Coronary artery (tissue), 2 donors: ENCODE measurements at regions not wholly inside any gene's neighbourhood (a gene's known extent, or its start where the extent isn't known, plus 50 kb on each side); places are given as distances from the start of the nearest gene placed in this dataset.

Experiments
- DNase-seq: peaks from one replicate; pipeline ENCODE4 v3.0.0-alpha.2; 2017; ENCODE audit warnings: low spot score
- H3K27ac ChIP-seq, 2 donors: fragments of 200-600 bp; sonication (generic); one replicate each; pipeline ENCODE4 v1.5.1; 2016 to 2019
- H3K4me3 ChIP-seq: fragments of 200-600 bp; sonication (generic); 2 replicates; pipeline ENCODE4 v1.5.1; 2016; ENCODE audit warnings: mild to moderate bottlenecking, moderate library complexity
- TF ChIP-seq, protein P1 (sequence below): fragments of 200-600 bp; sonication (generic); IDR thresholded peaks from one replicate; pipeline ENCODE4 v1.5.1; 2019; ENCODE audit warnings: antibody characterized with exemption

GRCh38 chr15:31557899-31558298, 231.3 kb downstream of the KLF13 start:
- H3K4me3 ChIP-seq = no peak overlapping the region
- no peak for DNase-seq
- TF ChIP-seq, protein P1, sequence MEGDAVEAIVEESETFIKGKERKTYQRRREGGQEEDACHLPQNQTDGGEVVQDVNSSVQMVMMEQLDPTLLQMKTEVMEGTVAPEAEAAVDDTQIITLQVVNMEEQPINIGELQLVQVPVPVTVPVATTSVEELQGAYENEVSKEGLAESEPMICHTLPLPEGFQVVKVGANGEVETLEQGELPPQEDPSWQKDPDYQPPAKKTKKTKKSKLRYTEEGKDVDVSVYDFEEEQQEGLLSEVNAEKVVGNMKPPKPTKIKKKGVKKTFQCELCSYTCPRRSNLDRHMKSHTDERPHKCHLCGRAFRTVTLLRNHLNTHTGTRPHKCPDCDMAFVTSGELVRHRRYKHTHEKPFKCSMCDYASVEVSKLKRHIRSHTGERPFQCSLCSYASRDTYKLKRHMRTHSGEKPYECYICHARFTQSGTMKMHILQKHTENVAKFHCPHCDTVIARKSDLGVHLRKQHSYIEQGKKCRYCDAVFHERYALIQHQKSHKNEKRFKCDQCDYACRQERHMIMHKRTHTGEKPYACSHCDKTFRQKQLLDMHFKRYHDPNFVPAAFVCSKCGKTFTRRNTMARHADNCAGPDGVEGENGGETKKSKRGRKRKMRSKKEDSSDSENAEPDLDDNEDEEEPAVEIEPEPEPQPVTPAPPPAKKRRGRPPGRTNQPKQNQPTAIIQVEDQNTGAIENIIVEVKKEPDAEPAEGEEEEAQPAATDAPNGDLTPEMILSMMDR = no peak
- no peak overlapping the region for H3K27ac ChIP-seq

- no peak for DNase-seq
- Histone ChIP-seq H3K4me3 (no peak overlapping the region), H3K27ac (no peak overlapping the region)
- TF ChIP-seq, protein P1 = no peak
Measured at GRCh38 chr15:31558840-31559239, 232.2 kb downstream of the KLF13 start.

GRCh38 chr15:31559786-31560185, 233.2 kb downstream of the KLF13 start:
- TF ChIP-seq, protein P1 = no peak
- Histone ChIP-seq H3K27ac (no peak overlapping the region), H3K4me3 (no peak overlapping the region)
- no peak for DNase-seq

- no peak for DNase-seq
- H3K27ac ChIP-seq = no peak overlapping the region
- TF ChIP-seq, protein P1 = no peak
- H3K4me3 ChIP-seq = no peak overlapping the region
Measured at GRCh38 chr15:31560643-31561042, 234.0 kb downstream of the KLF13 start.

GRCh38 chr15:31561156-31561555, 234.5 kb downstream of the KLF13 start:
- Histone ChIP-seq H3K27ac (no peak overlapping the region), H3K4me3 (no peak overlapping the region)
- TF ChIP-seq, protein P1 = no peak
- no peak for DNase-seq

- DNase-seq = no peak
- no peak overlapping the region for H3K4me3 ChIP-seq
- TF ChIP-seq, protein P1 = no peak
- no peak overlapping the region for H3K27ac ChIP-seq
Measured at GRCh38 chr15:31563001-31563400, 236.4 kb downstream of the KLF13 start.

- Histone ChIP-seq H3K27ac (no peak overlapping the region), H3K4me3 (no peak overlapping the region)
- no peak for DNase-seq
- TF ChIP-seq, protein P1 = no peak
Measured at GRCh38 chr15:31563421-31563820, 236.8 kb downstream of the KLF13 start.
